ENCODE measurements at regions not wholly inside any gene's neighbourhood (a gene's known extent, or its start where the extent isn't known, plus 50 kb on each side); places are given as distances from the start of the nearest gene placed in this dataset.
"Not testable (repeated sequence)": the region's sequence is repeated elsewhere in the genome, so short reads cannot be mapped to it uniquely, and the experiment has no call there.

GRCh38 chr10:56481521-56482091 is 120.5 kb upstream of the ZWINT start:
- FAIRE-seq (no peak), DNase-seq (ENCODE audit: insufficient read length, low spot score) (no peak)
- TF ChIP-seq CTCF (IDR thresholded peaks at IDR 0.05; ENCODE audit: insufficient read depth, missing control alignments), result no peak

- DNase-seq (ENCODE audit: insufficient read length, low spot score), result no peak
- FAIRE-seq, result no peak
- TF ChIP-seq CTCF (IDR thresholded peaks at IDR 0.05; ENCODE audit: insufficient read depth, missing control alignments), result no peak
Observed at GRCh38 chr10:56472978-56473377, 111.9 kb upstream of the ZWINT start.

- DNase-seq (ENCODE audit: insufficient read length, low spot score) (no peak), FAIRE-seq (no peak)
- no peak for TF ChIP-seq CTCF (IDR thresholded peaks at IDR 0.05; ENCODE audit: insufficient read depth, missing control alignments)
Observed at GRCh38 chr10:56470701-56471100, 109.6 kb upstream of the ZWINT start.

- no peak for TF ChIP-seq CTCF (IDR thresholded peaks at IDR 0.05; ENCODE audit: insufficient read depth, missing control alignments)
- FAIRE-seq, result no peak
- DNase-seq (ENCODE audit: insufficient read length, low spot score), result no peak
Observed at GRCh38 chr10:56469482-56469881, 108.4 kb upstream of the ZWINT start.

- TF ChIP-seq CTCF (IDR thresholded peaks at IDR 0.05; ENCODE audit: insufficient read depth, missing control alignments), result no peak
- no peak for DNase-seq (ENCODE audit: insufficient read length, low spot score)
- FAIRE-seq, result no peak
Observed at GRCh38 chr10:56466005-56466404, 104.9 kb upstream of the ZWINT start.

GRCh38 chr10:56449770-56450169 is 88.7 kb upstream of the ZWINT start:
- FAIRE-seq (no peak), DNase-seq (ENCODE audit: insufficient read length, low spot score) (no peak)
- no peak for TF ChIP-seq CTCF (IDR thresholded peaks at IDR 0.05; ENCODE audit: insufficient read depth, missing control alignments)

GRCh38 chr10:56447613-56448012 is 86.6 kb upstream of the ZWINT start:
- DNase-seq (ENCODE audit: insufficient read length, low spot score); FAIRE-seq: not testable (repeated sequence)

GRCh38 chr10:56441337-56441736 is 80.3 kb upstream of the ZWINT start:
- not testable (repeated sequence) for DNase-seq (ENCODE audit: insufficient read length, low spot score)
- FAIRE-seq, result peak; percentile 67

Measured in D721Med (cell line).